ENCODE measurements at regions not wholly inside any gene's neighbourhood (a gene's known extent, or its start where the extent isn't known, plus 50 kb on each side); places are given as distances from the start of the nearest gene placed in this dataset.

- TF ChIP-seq KDM6A (CRISPR knock-in tag; IDR thresholded peaks at IDR 0.05; ENCODE audit: low read depth) (0 out of 2 replicates have a peak, but pooled peaks have one; percentile 13), HMGXB4 (CRISPR knock-in tag; IDR thresholded peaks at IDR 0.05; ENCODE audit: borderline replicate concordance in 1 of 2, low read depth in 1 of 2) (no peak), ZSCAN20 (CRISPR knock-in tag; IDR thresholded peaks at IDR 0.05; ENCODE audit: borderline replicate concordance) (no peak), PREB (CRISPR knock-in tag; IDR thresholded peaks at IDR 0.05) (no peak), ERF (CRISPR knock-in tag; IDR thresholded peaks at IDR 0.05) (0 out of 2 replicates have a peak, but pooled peaks have one; percentile 59), RXRB (CRISPR knock-in tag; IDR thresholded peaks at IDR 0.05; ENCODE audit: borderline replicate concordance) (peak; percentile 87), SAP130 (CRISPR knock-in tag; IDR thresholded peaks at IDR 0.05; ENCODE audit: low read depth) (peak; percentile 47), DMAP1 (CRISPR knock-in tag; IDR thresholded peaks at IDR 0.05) (peak; percentile 52; the same call in 1 of the 2 replicates), NKX3-1 (CRISPR knock-in tag; IDR thresholded peaks at IDR 0.05) (0 out of 2 replicates have a peak, but pooled peaks have one; percentile 27), MAF1 (CRISPR knock-in tag; IDR thresholded peaks at IDR 0.05; ENCODE audit: borderline replicate concordance) (no peak), RXRA (CRISPR knock-in tag; IDR thresholded peaks at IDR 0.05) (peak; percentile 77), SOX13 (IDR thresholded peaks at IDR 0.05) (no peak), SOX13 (CRISPR knock-in tag; conservative IDR thresholded peaks at IDR 0.05 in 1 of 2, IDR thresholded peaks at IDR 0.05 in 1 of 2) (peak in 1 of 2 experiments; percentile 42; a peak in 2 of 4 replicates), SP4 (CRISPR knock-in tag; IDR thresholded peaks at IDR 0.05) (peak; percentile 40; the same call in 1 of the 2 replicates), SPEN (CRISPR knock-in tag; IDR thresholded peaks at IDR 0.05; ENCODE audit: low read depth) (no peak), PTBP1 (IDR thresholded peaks at IDR 0.05; ENCODE audit: low read depth, low read length, poor library complexity, severe bottlenecking) (no peak), FOXP4 (CRISPR knock-in tag; IDR thresholded peaks at IDR 0.05) (0 out of 2 replicates have a peak, but pooled peaks have one; percentile 29), ZNF747 (CRISPR knock-in tag; IDR thresholded peaks at IDR 0.05; ENCODE audit: borderline replicate concordance) (0 out of 2 replicates have a peak, but pooled peaks have one; percentile 40), KDM2A (CRISPR knock-in tag; IDR thresholded peaks at IDR 0.05; ENCODE audit: borderline replicate concordance, low read depth) (0 out of 2 replicates have a peak, but pooled peaks have one; percentile 56), NRL (CRISPR knock-in tag; IDR thresholded peaks at IDR 0.05; ENCODE audit: borderline replicate concordance) (peak; percentile 48; the same call in 1 of the 2 replicates), ZNF619 (CRISPR knock-in tag; IDR thresholded peaks at IDR 0.05) (0 out of 2 replicates have a peak, but pooled peaks have one; percentile 4), ZNF800 (CRISPR knock-in tag; IDR thresholded peaks at IDR 0.05) (no peak), STAG1 (CRISPR knock-in tag; IDR thresholded peaks at IDR 0.05) (peak; percentile 6; the same call in 1 of the 2 replicates)
These were observed 106.6 kb upstream of the SHH start (continued) for GRCh38 chr7:155918720-155919390.

All from HepG2 (cell line).